Activated CD4-positive, alpha-beta T cell treated with anti-CD3 and anti-CD28 coated beads, Interleukin-2, amount 50 U/mL, for 24 hours (primary cell): ENCODE measurements at regions not wholly inside any gene's neighbourhood (a gene's known extent, or its start where the extent isn't known, plus 50 kb on each side); places are given as distances from the start of the nearest gene placed in this dataset.

Source experiments
- DNase-seq, 2 donors: peaks; one replicate each; pipeline ENCODE4 v3.0.0-alpha.2; 2020; ENCODE audit warnings: low read depth in 1 of 2, low spot score in 1 of 2

GRCh38 chr15:99921101-99921500 lies 187.9 kb upstream of the LYSMD4 start:
- DNase-seq = no peak

DNA sequence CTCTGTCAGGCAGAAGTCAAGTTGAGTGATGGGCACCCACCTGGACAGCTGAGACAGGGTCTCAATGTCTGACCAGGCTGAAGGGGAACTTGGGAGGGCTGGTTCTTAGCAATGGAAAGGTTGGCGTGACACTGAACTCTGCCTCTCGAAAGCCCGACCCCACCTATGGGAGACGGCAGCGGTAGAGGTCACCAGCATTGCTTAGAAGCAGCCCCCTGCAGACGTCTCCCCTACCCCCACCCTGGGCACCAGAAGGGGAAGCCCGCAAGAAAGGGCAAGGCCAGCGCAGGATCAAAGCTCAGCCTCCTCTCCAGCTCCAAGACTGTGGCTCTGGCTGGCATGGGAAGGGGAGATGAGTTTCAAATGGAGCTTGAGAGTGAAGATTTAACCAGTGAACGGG lies 184.8 kb upstream of the LYSMD4 start:
- no peak for DNase-seq

- no peak for DNase-seq
These were observed 184.0 kb upstream of the LYSMD4 start for GRCh38 chr15:99917252-99917651.

- no peak for DNase-seq
These were observed 183.5 kb upstream of the LYSMD4 start for GRCh38 chr15:99916668-99917223.

DNA sequence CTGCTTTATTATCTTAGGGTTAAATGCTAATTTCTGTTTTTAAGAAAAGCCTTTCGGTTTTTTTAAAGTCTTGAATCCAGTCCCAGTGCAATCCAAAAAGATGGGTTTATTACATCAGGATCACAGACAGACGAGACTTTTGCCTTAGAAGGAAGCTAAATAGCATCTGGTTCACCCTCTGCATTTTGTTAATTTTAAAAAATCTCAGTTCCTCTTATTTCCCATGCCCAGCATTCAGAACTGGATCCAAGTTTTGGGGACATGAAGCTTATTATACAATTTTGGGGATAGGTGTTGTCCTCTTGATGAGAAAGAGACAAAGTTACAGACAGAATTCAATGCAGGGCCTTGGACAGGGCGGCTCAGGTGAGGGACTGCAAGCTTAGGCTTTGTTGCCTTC lies 181.5 kb upstream of the LYSMD4 start:
- no peak for DNase-seq

DNA sequence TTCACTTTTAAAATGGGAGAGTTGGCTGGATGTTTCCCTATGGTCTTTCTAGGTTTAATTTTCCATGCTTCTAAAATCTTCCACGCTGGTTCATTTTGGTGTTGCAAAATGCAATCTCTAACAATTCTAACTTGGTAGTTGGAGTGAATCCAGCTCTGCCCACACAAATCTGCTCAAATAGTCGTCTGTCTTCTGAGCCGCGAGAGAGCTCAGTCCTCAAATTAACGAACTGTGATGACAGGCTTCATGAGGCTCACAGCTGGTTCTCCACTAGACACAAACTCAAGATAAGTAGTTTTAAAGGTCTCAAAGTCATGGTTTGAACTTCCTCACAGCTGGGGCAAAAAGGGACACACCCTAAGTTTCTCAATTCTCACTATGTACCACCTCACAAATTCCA lies 178.6 kb upstream of the LYSMD4 start:
- DNase-seq = no peak

- no peak for DNase-seq
These were observed 176.5 kb upstream of the LYSMD4 start for GRCh38 chr15:99909592-99910295.

- DNase-seq = no peak
These were observed 174.5 kb upstream of the LYSMD4 start for GRCh38 chr15:99907698-99908097.

DNA sequence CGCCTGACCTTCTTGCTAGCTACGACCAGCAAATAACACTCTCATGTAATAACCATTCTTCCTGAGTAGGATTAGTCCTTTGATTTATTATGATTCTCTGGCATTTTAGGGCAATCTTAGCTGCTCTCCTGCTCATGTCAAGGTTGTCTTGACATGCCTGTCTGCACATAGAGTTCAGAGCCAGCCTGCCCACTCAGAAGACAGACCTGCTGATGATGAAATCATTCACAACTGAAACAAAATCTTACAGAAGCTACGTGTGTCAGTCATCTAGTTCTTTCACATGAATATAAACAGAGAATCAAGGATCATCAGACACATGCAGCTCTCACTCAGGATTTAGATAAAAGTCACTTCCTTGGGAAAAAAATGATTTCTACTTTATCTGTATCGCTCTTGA lies 173.6 kb upstream of the LYSMD4 start:
- no peak for DNase-seq

DNA sequence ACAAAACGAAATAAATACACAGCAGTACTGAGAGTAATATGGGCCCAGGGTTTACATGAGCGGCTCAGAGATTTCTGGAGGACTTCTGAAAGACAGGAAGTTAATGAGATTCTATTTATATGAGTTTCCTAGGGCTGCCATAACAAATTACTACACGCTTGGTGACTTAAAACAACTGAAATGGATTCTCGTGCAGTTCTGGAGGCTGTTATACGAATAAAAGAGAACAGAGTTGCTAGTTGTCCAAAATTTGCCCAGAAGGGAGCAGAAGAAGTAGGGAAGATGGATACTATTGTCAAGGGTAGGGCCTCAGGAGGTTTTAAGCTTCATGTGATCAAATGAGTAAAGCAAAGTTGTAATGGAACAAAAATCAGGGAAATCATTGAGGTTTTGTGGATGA lies 173.1 kb upstream of the LYSMD4 start:
- no peak for DNase-seq

DNA sequence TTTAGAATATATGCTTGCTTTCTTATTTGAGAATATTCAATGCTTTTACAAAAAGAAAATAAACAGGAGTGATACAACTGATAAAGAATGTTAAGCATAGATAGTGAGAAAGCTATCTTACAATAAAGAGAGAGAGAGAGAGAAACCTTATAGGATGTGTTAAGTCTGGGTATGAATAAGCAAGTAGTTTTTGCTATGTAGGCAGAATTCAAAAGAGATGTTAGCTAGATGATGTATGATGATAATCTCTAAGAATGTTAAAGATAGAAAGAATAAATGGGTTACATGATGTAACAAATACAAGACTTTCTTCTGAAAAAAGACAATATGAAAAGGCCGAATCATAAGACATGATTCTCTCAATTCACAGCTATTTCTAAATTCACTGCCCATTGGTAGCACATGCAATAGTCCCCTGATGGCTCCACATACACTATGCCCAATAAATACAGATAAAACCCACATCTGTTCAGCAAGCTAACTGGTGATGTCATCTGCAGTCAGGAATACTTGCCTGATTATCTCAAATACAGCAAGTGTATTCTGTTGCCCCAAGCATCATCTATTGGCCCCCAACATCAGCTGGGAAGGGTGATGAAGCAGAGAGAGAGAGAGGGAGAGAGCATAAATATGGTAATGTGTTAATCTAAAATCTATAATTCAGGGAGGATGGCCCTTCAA lies 169.2 kb upstream of the LYSMD4 start:
- DNase-seq = no peak

DNA sequence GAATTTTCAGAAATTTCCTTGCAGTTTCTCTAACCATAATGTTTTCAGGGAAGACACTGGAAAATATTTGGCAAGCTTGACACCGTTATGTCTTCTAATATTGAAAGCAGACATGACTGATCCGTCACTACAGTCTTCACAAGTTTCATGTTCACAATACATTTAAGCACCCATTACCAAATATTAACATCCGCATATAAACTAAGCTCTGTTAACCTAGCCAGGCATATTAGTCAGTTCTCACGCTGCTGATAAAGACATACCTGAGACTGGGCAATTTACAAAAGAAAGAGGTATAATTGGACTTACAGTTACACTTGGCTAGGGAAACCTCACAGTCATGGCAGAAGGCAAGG lies 162.7 kb upstream of the LYSMD4 start:
- DNase-seq = no peak

- no peak for DNase-seq
These were observed 162.1 kb upstream of the LYSMD4 start for GRCh38 chr15:99895189-99895955.

DNA sequence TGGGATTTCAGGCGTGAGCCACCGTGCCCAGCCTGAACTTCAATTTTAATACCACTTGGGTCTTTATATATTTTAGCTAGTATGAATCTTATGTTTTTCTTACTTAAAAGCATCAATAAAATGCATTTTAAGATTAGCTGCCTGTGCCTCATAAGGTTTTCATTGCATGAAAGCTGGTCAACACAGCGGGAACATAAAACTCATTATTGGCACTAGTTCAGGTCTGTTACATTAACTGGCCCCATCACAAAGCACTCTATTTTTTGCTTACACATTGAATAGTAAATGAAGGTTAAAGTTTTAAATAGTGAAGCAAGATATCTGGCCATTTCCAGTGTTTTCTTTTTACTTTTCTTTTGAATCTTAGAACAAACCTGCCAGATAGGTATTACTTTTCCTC lies 145.6 kb upstream of the LYSMD4 start:
- no peak for DNase-seq

DNA sequence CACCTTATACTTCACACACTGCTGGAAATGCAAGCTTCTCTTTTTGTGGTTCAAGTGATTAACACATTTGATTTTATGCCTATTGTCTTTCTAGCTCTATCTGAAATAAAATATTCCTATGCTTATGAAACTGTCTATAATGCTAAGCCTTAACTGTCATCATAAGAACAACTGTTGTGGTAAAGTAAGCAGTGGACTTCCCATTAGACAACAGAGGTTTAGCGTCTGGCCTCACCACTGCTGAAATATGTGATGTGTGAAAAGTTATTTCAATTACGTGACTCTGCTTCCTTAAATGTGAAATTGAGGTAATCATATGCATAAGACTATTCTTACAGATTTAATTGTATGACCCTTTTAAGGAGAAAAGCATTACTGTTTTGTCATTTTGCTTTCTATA lies 140.2 kb upstream of the LYSMD4 start:
- DNase-seq = no peak

- no peak for DNase-seq
These were observed 130.4 kb upstream of the LYSMD4 start for GRCh38 chr15:99863550-99864198.

- DNase-seq = no peak
These were observed 124.6 kb upstream of the LYSMD4 start for GRCh38 chr15:99857836-99858235.

DNA sequence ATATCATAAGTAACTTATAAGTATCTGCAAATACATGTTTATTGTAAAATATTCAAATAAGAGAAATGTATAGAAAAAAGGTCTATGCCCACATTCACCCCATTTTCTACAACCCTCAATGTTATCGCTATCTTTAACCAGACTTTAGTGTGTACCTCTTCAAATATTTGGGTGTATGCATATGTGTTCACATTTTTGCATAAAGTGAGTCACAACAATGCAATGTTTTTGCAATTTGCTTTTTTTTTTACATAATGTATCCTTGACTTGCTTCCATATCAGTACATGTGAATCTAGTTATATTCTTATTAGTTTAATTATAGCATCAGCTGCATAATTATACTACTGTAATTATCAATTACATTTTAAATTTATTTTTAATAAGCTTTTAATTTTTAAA lies 117.3 kb upstream of the LYSMD4 start:
- no peak for DNase-seq

DNA sequence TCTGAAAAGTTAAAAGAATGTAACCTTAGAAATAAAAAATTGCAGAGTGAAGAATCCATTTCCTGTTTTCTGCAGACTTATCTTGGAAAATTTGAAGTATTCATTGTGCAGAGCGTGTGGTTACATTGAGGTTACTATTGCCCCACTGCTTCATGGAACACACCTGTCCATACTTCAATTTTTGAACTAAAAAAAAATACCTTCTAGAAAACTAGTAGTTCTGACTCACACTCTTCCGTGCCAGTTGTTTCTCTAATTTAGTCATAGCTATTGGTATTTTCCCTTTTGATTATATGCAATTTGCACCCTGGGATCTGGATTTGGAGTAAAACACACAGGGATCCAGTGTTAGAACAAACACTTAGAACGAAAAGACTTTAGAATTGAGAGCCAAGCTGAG lies 111.8 kb upstream of the LYSMD4 start:
- DNase-seq = peak in 1 of 2 donors; percentile 26

DNA sequence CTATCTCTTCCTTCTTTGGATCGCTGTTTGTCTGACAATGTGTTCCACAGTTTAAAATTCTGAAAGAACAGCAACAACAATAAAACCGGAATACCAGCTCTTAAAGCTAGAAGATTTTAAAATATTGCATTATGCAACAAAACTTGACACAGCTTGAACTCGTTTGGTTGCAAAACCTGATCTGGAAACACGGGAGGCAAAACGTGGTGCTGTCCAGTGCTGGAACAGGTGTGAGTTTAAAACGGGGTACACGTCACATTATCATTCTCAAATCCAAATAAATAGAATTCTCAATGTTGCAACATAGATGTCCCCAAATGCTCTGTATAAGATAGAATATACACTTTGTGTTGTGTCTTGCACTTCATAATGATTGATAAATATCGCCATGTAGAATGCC lies 110.9 kb upstream of the LYSMD4 start:
- no peak for DNase-seq

DNA sequence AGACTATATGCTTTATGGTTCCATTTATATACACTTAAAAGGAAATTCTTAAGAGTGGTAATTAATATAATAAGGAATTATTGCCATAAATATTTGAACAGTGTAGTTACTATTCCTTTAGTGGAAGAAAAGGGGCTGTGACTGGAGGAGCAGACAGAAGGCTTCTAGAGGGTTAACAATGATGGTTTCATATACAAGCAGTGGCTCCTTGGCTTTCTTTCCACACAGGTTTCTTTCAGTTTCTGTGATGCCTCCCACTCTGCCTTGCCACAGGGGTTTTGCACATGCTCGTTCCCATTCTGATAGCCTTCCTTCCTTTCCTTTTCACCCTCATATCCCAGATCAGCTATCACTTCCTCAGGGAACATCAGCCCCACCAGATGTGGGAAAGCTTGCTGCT lies 108.8 kb upstream of the LYSMD4 start:
- DNase-seq = no peak
